ENCODE measurements at regions not wholly inside any gene's neighbourhood (a gene's known extent, or its start where the extent isn't known, plus 50 kb on each side); places are given as distances from the start of the nearest gene placed in this dataset.

DNA sequence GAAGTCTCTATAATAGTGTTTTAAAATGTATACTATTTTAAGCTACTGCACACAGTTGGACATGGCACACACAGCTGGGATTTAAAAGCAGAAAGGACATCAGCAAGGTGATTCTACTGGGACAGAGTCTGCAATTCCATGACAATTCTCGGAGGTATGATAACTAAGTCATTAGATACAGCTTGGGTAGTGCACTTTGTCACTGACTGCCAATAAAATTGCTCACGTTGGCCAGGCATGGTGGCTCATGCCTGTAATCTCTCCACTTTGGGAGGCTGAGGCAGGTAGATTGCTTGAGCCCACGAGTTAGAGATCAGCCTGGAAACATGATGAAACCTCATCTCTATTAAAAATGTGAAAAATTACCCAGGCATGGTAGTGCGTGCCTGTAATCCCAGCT is 134.1 kb upstream of the SATB2 start:
- ChIA-PET POLR2A (no interaction called here), CTCF (interaction anchor here (0.7 to 2.3 kb wide), 2 partner anchors 103 to 1147 kb away, joined by 3 to 6 read pairs; no protein-coding TSS in a partner anchor)
- no peak for TF ChIP-seq ZNF692 (tag by site-specific recombination; IDR thresholded peaks at IDR 0.05)
- TF ChIP-seq YY1 (tag by site-specific recombination; IDR thresholded peaks at IDR 0.05), result no peak
- TF ChIP-seq ZNF830 (tag by site-specific recombination; IDR thresholded peaks at IDR 0.05; ENCODE audit: low read depth), result no peak
- TF ChIP-seq PRDM2 (tag by site-specific recombination; IDR thresholded peaks at IDR 0.05; ENCODE audit: borderline replicate concordance), result no peak
- Histone ChIP-seq H3K9me3 (ENCODE audit: control insufficient read depth, insufficient read depth, low read depth, low read length) (no peaks in the 10 kb centered on the region), H3K27ac (ENCODE audit: extremely low read depth, low read depth, low read length) (no peak overlapping the region), H3K4me3 (ENCODE audit: low read depth, low read length) (no peak overlapping the region), H3K4me1 (ENCODE audit: control insufficient read depth, insufficient read depth, low read length) (peaks cover 9% of the 10 kb centered on the region), H3K36me3 (ENCODE audit: control insufficient read depth in 2 of 2, insufficient read depth in 1 of 2, low read length in 2 of 2) (no peaks in the 10 kb centered on the region)

DNA sequence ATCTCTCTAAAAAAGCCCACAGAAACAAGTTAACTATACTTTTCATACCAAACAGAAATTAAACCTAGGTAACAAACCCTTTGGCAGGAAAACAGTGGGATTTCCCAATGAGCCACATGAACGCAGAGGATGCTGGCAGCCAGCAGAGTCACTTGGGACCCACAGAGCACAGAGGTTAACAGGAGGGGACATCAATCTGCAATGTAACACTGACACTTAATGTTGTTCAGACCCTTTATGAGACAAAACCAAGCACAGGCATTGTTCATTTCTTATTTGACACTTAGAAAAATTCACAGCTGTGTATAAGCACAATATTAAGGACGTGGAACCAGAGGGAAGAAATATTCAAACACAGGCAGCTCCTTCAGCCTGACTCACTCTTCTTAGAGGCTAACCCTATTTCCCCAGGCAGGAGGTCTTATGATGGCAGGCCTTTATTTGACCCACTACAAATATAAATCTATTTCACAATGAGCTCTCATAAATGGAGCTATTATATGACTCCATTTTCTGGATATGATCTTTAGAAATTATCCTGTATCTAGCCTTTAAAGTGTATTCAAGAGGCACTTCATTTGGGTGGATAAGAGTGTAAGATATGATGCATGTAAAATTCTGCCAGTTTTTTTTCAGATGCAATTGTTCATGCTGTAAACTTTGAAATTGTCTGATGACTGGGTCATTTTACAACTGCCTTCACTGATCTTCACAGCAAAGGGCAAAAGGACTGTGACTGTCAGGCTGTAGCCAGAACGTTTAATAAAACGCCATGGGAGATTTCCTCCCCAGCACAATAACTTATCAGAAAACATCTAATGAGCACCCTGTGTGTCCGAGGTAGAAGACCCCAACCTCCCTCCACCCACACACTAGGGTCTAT is 132.8 kb upstream of the SATB2 start:
- H3K4me1 ChIP-seq (ENCODE audit: control insufficient read depth, insufficient read depth, low read length), result peaks cover 9% of the 10 kb centered on the region
- no peak overlapping the region for H3K27ac ChIP-seq (ENCODE audit: extremely low read depth, low read depth, low read length)
- H3K4me3 ChIP-seq (ENCODE audit: low read depth, low read length), result no peak overlapping the region
- ChIA-PET CTCF (interaction anchor here (0.7 to 0.8 kb wide), 2 partner anchors 11 to 17 kb away, joined by 3 read pairs; no protein-coding TSS in a partner anchor), POLR2A (no interaction called here)
- H3K36me3 ChIP-seq (ENCODE audit: control insufficient read depth in 2 of 2, insufficient read depth in 1 of 2, low read length in 2 of 2), result no peaks in the 10 kb centered on the region
- TF ChIP-seq, protein P1, sequence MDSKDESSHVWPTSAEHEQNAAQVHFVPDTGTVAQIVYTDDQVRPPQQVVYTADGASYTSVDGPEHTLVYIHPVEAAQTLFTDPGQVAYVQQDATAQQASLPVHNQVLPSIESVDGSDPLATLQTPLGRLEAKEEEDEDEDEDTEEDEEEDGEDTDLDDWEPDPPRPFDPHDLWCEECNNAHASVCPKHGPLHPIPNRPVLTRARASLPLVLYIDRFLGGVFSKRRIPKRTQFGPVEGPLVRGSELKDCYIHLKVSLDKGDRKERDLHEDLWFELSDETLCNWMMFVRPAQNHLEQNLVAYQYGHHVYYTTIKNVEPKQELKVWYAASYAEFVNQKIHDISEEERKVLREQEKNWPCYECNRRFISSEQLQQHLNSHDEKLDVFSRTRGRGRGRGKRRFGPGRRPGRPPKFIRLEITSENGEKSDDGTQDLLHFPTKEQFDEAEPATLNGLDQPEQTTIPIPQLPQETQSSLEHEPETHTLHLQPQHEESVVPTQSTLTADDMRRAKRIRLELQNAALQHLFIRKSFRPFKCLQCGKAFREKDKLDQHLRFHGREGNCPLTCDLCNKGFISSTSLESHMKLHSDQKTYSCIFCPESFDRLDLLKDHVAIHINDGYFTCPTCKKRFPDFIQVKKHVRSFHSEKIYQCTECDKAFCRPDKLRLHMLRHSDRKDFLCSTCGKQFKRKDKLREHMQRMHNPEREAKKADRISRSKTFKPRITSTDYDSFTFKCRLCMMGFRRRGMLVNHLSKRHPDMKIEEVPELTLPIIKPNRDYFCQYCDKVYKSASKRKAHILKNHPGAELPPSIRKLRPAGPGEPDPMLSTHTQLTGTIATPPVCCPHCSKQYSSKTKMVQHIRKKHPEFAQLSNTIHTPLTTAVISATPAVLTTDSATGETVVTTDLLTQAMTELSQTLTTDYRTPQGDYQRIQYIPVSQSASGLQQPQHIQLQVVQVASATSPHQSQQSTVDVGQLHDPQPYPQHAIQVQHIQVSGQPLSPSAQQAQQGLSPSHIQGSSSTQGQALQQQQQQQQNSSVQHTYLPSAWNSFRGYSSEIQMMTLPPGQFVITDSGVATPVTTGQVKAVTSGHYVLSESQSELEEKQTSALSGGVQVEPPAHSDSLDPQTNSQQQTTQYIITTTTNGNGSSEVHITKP (tag by site-specific recombination; IDR thresholded peaks at IDR 0.05), result 0 out of 2 replicates have a peak, but pooled peaks have one; percentile 17
- TF ChIP-seq ZNF660 (tag by site-specific recombination; IDR thresholded peaks at IDR 0.05) (peak; percentile 85), ZBTB8A (tag by site-specific recombination; IDR thresholded peaks at IDR 0.05) (no peak), RBAK (tag by site-specific recombination; IDR thresholded peaks at IDR 0.05) (no peak)
- H3K9me3 ChIP-seq (ENCODE audit: control insufficient read depth, insufficient read depth, low read depth, low read length), result no peaks in the 10 kb centered on the region

Data from HEK293 (cell line).